Tibial nerve (tissue), 4 donors: ENCODE measurements at regions not wholly inside any gene's neighbourhood (a gene's known extent, or its start where the extent isn't known, plus 50 kb on each side); places are given as distances from the start of the nearest gene placed in this dataset.

Source experiments
- DNase-seq, 2 donors: peaks; one replicate each; pipeline ENCODE4 v3.0.0-alpha.2; 2019; ENCODE audit warnings: low spot score in 2 of 2
- H3K27ac ChIP-seq, 4 donors: fragments of 200-600 bp; sonication (generic) in 3 of 4; one replicate each; pipeline ENCODE4 v1.5.1; 2017 to 2019; ENCODE audit warnings: mild to moderate bottlenecking in 1 of 4
- H3K27me3 ChIP-seq, 2 donors: fragments of 200-600 bp; sonication (generic) in 1 of 2; one replicate each; pipeline versions ENCODE4 v1.5.1 to v1.6.0; 2017 to 2019
- H3K36me3 ChIP-seq, 3 donors: fragments of 200-600 bp; sonication (generic); one replicate each; pipeline ENCODE4 v1.5.1; 2018 to 2019
- H3K4me1 ChIP-seq, 4 donors: fragments of 200-600 bp; sonication (generic) in 3 of 4; one replicate each; pipeline ENCODE4 v1.5.1; 2017 to 2019
- H3K4me3 ChIP-seq, 4 donors: fragments of 200-600 bp; sonication (generic) in 3 of 4; one replicate each; pipeline ENCODE4 v1.5.1; 2017 to 2019; ENCODE audit warnings: mild to moderate bottlenecking in 1 of 4, moderate library complexity in 1 of 4
- H3K9me3 ChIP-seq, 4 donors: fragments of 200-600 bp; sonication (generic) in 3 of 4; one replicate each; pipeline ENCODE4 v1.5.1; 2017 to 2019
- CTCF ChIP-seq, 5 experiments: fragments of 200-600 bp in 3 of 5; fragments of 450-650 bp in 2 of 5; sonication (generic) in 3 of 5; IDR thresholded peaks; one replicate each; pipeline ENCODE4 v1.5.1; 2016 to 2019; ENCODE audit warnings: antibody characterized with exemption in 5 of 5, mild to moderate bottlenecking in 3 of 5, moderate library complexity in 2 of 5
- EP300 ChIP-seq, 2 donors: sonication (generic); formaldehyde crosslinking; IDR thresholded peaks; one replicate each; pipeline ENCODE4 v1.6.1; 2017; ENCODE audit warnings: antibody characterized with exemption in 2 of 2, mild to moderate bottlenecking in 1 of 2
- POLR2A ChIP-seq, 2 donors: fragments of 450-650 bp; IDR thresholded peaks; one replicate each; pipeline ENCODE4 v1.6.1; 2017; ENCODE audit warnings: antibody characterized with exemption in 2 of 2, mild to moderate bottlenecking in 2 of 2, moderate library complexity in 2 of 2
- WGBS, 2 donors: methylation state at CpG; one replicate each; pipeline ENCODE4 v1.1.5; 2018; 5-methylcytosine and 5-hydroxymethylcytosine counted together

GRCh38 chr5:103674251-103674650, 111.7 kb upstream of the NUDT12 start:
- 82 to 96% methylated on average over 1 of the region's 1 CpG for WGBS, 2 donors
- DNase-seq = no peak
- Histone ChIP-seq H3K36me3 (no peaks in the 10 kb centered on the region), H3K4me1 (peaks cover 0 to 16% (median 3%) of the 10 kb centered on the region in 4 donors), H3K27ac (no peak overlapping the region), H3K4me3 (no peak overlapping the region), H3K27me3 (no peaks in the 10 kb centered on the region), H3K9me3 (no peaks in the 10 kb centered on the region)
- TF ChIP-seq EP300 (IDR thresholded peaks at IDR 0.05) (no peak), CTCF (IDR thresholded peaks at IDR 0.05) (no peak), POLR2A (IDR thresholded peaks at IDR 0.05) (no peak)

GRCh38 chr5:103669615-103670014, 107.0 kb upstream of the NUDT12 start:
- no peaks in the 10 kb centered on the region for H3K9me3 ChIP-seq
- 90 to 97% methylated on average over 5 of the region's 5 CpGs for WGBS, 2 donors
- TF ChIP-seq POLR2A (IDR thresholded peaks at IDR 0.05) = no peak

GRCh38 chr5:103668281-103668680, 105.7 kb upstream of the NUDT12 start:
- Histone ChIP-seq H3K27ac (no peak overlapping the region), H3K4me3 (no peak overlapping the region), H3K4me1 (no peaks in the 10 kb centered on the region), H3K27me3 (no peaks in the 10 kb centered on the region), H3K9me3 (peaks cover 0 to 7% (median 0%) of the 10 kb centered on the region in 4 donors), H3K36me3 (no peaks in the 10 kb centered on the region)
- no peak for DNase-seq
- TF ChIP-seq EP300 (IDR thresholded peaks at IDR 0.05) (no peak), CTCF (IDR thresholded peaks at IDR 0.05) (no peak), POLR2A (IDR thresholded peaks at IDR 0.05) (no peak)
- 84 to 89% methylated on average over 3 of the region's 3 CpGs for WGBS, 2 donors

More at GRCh38 chr5:103669615-103670014, 107.0 kb upstream of the NUDT12 start:
- Histone ChIP-seq H3K36me3 (no peaks in the 10 kb centered on the region), H3K27me3 (no peaks in the 10 kb centered on the region), H3K27ac (no peak overlapping the region), H3K4me3 (no peak overlapping the region), H3K4me1 (peaks cover 0 to 6% (median under 1%) of the 10 kb centered on the region in 4 donors)
- DNase-seq = no peak

GRCh38 chr5:103667068-103667467, 104.5 kb upstream of the NUDT12 start:
- DNase-seq = no peak
- WGBS, 2 donors = 15 to 28% methylated on average over 3 of the region's 3 CpGs
- H3K4me3 ChIP-seq = no peak overlapping the region
- no peaks in the 10 kb centered on the region for H3K4me1 ChIP-seq
- no peaks in the 10 kb centered on the region for H3K27me3 ChIP-seq
- H3K36me3 ChIP-seq = no peaks in the 10 kb centered on the region
- H3K27ac ChIP-seq = no peak overlapping the region
- peaks cover 0 to 11% (median 0%) of the 10 kb centered on the region in 4 donors for H3K9me3 ChIP-seq
- TF ChIP-seq CTCF (IDR thresholded peaks at IDR 0.05) = no peak
- no peak for TF ChIP-seq POLR2A (IDR thresholded peaks at IDR 0.05)
- TF ChIP-seq EP300 (IDR thresholded peaks at IDR 0.05) = no peak

- no peak for TF ChIP-seq POLR2A (IDR thresholded peaks at IDR 0.05)
- no peak for TF ChIP-seq EP300 (IDR thresholded peaks at IDR 0.05)
- no peak for TF ChIP-seq CTCF (IDR thresholded peaks at IDR 0.05)
- no peak overlapping the region for H3K4me3 ChIP-seq
- no peaks in the 10 kb centered on the region for H3K27me3 ChIP-seq
- no peak for DNase-seq
- no peaks in the 10 kb centered on the region for H3K4me1 ChIP-seq
- no peaks in the 10 kb centered on the region for H3K36me3 ChIP-seq
- no peak overlapping the region for H3K27ac ChIP-seq
- H3K9me3 ChIP-seq = no peaks in the 10 kb centered on the region
- whole genome bisulfite sequencing, 2 donors = 87 to 88% methylated on average over 3 of the region's 3 CpGs
Observed at GRCh38 chr5:103657301-103657700, 94.7 kb upstream of the NUDT12 start.

GRCh38 chr5:103648086-103648485, 85.5 kb upstream of the NUDT12 start:
- Histone ChIP-seq H3K36me3 (no peaks in the 10 kb centered on the region), H3K4me1 (no peaks in the 10 kb centered on the region), H3K4me3 (no peak overlapping the region), H3K27me3 (no peaks in the 10 kb centered on the region), H3K9me3 (no peaks in the 10 kb centered on the region), H3K27ac (no peak overlapping the region)
- no peak for DNase-seq
- TF ChIP-seq CTCF (IDR thresholded peaks at IDR 0.05) = no peak
- TF ChIP-seq EP300 (IDR thresholded peaks at IDR 0.05) = no peak
- TF ChIP-seq POLR2A (IDR thresholded peaks at IDR 0.05) = no peak
- WGBS, 2 donors = 88 to 91% methylated on average over 2 of the region's 2 CpGs
